Urinary bladder (tissue), 3 donors: ENCODE measurements at regions not wholly inside any gene's neighbourhood (a gene's known extent, or its start where the extent isn't known, plus 50 kb on each side); places are given as distances from the start of the nearest gene placed in this dataset.

Experiments
- DNase-seq: peaks from one replicate; pipeline ENCODE4 v3.0.0-alpha.2; 2015; ENCODE audit errors: extremely low spot score
- H3K27ac ChIP-seq: one replicate; pipeline ENCODE4 v1.5.1; 2013; ENCODE audit warnings: low read depth, mild to moderate bottlenecking, moderate library complexity
- H3K36me3 ChIP-seq: one replicate; pipeline ENCODE4 v1.6.1; 2013; ENCODE audit warnings: mild to moderate bottlenecking, moderate library complexity; ENCODE audit not compliant: insufficient read depth
- H3K4me1 ChIP-seq: one replicate; pipeline ENCODE4 v1.6.1; 2013; ENCODE audit warnings: mild to moderate bottlenecking, moderate library complexity; ENCODE audit not compliant: insufficient read depth
- H3K4me3 ChIP-seq: one replicate; pipeline ENCODE4 v1.5.1; 2013; ENCODE audit warnings: low read depth, low read length
- WGBS: extraction: QIAGEN DNeasy Blood & Tissue Kit; methylation state at CpG from one replicate; pipeline ENCODE4 v1.1.7; 2013; 5-methylcytosine and 5-hydroxymethylcytosine counted together
- donor health status: healthy with polysubstance abuse.
- donor health status: healthy.

- no peak overlapping the region for H3K27ac ChIP-seq
- no peak overlapping the region for H3K4me3 ChIP-seq
- H3K4me1 ChIP-seq: peaks cover 3% of the 10 kb centered on the region
- no peaks in the 10 kb centered on the region for H3K36me3 ChIP-seq
- WGBS: 37% methylated on average over 19 of the region's 19 CpGs
- peak; percentile 81 for DNase-seq
Observed at GRCh38 chr22:48492366-48493320, 1335.0 kb downstream of the BRD1 start.

- Histone ChIP-seq H3K36me3 (no peaks in the 10 kb centered on the region), H3K4me1 (peaks cover 3% of the 10 kb centered on the region), H3K27ac (no peak overlapping the region), H3K4me3 (no peak overlapping the region)
- 63% methylated on average over 19 of the region's 19 CpGs for WGBS
- no peak for DNase-seq
Observed at GRCh38 chr22:48491451-48491941, 1336.2 kb downstream of the BRD1 start.

GRCh38 chr22:48490500-48491411, 1336.9 kb downstream of the BRD1 start:
- 10% methylated on average over 51 of the region's 51 CpGs for WGBS
- Histone ChIP-seq H3K4me3 (peak overlapping the region; percentile 23), H3K36me3 (no peaks in the 10 kb centered on the region), H3K4me1 (peaks cover 3% of the 10 kb centered on the region), H3K27ac (no peak overlapping the region)
- DNase-seq: no peak

GRCh38 chr22:48489551-48490499, 1337.8 kb downstream of the BRD1 start:
- Histone ChIP-seq H3K4me1 (peaks cover 3% of the 10 kb centered on the region), H3K36me3 (no peaks in the 10 kb centered on the region), H3K27ac (no peak overlapping the region), H3K4me3 (peak overlapping the region; percentile 23)
- under 1% methylated on average over 113 of the region's 113 CpGs for WGBS
- no peak for DNase-seq

- DNase-seq: no peak
- Histone ChIP-seq H3K36me3 (no peaks in the 10 kb centered on the region), H3K27ac (no peak overlapping the region), H3K4me1 (peaks cover 3% of the 10 kb centered on the region), H3K4me3 (peak overlapping the region; percentile 23)
- 10% methylated on average over 90 of the region's 90 CpGs for WGBS
Observed at GRCh38 chr22:48488611-48489511, 1338.8 kb downstream of the BRD1 start.

- no peak for DNase-seq
- H3K27ac ChIP-seq: no peak overlapping the region
- peaks cover 3% of the 10 kb centered on the region for H3K4me1 ChIP-seq
- no peaks in the 10 kb centered on the region for H3K36me3 ChIP-seq
- 32% methylated on average over 5 of the region's 5 CpGs for WGBS
- no peak overlapping the region for H3K4me3 ChIP-seq
Observed at GRCh38 chr22:48488149-48488551, 1339.5 kb downstream of the BRD1 start.

GRCh38 chr22:48486558-48486957, 1341.1 kb downstream of the BRD1 start:
- Histone ChIP-seq H3K4me3 (no peak overlapping the region), H3K36me3 (no peaks in the 10 kb centered on the region), H3K27ac (no peak overlapping the region), H3K4me1 (peaks cover 3% of the 10 kb centered on the region)
- WGBS: 92% methylated on average over 4 of the region's 4 CpGs
- DNase-seq: no peak

- WGBS: 73% methylated on average over 11 of the region's 11 CpGs
- peaks cover 3% of the 10 kb centered on the region for H3K4me1 ChIP-seq
- no peak for DNase-seq
Observed at GRCh38 chr22:48486134-48486532, 1341.5 kb downstream of the BRD1 start.

GRCh38 chr22:48485149-48486133, 1342.2 kb downstream of the BRD1 start:
- WGBS: 60% methylated on average over 22 of the region's 22 CpGs
- Histone ChIP-seq H3K4me1 (peaks cover 3% of the 10 kb centered on the region), H3K4me3 (no peak overlapping the region), H3K27ac (no peak overlapping the region), H3K36me3 (no peaks in the 10 kb centered on the region)
- DNase-seq: no peak

More at GRCh38 chr22:48486134-48486532, 1341.5 kb downstream of the BRD1 start:
- Histone ChIP-seq H3K4me3 (no peak overlapping the region), H3K27ac (no peak overlapping the region), H3K36me3 (no peaks in the 10 kb centered on the region)

GRCh38 chr22:48483764-48484528, 1343.7 kb downstream of the BRD1 start:
- H3K27ac ChIP-seq: no peak overlapping the region
- H3K4me3 ChIP-seq: no peak overlapping the region
- DNase-seq: no peak
- 65% methylated on average over 12 of the region's 12 CpGs for WGBS
- H3K36me3 ChIP-seq: no peaks in the 10 kb centered on the region
- H3K4me1 ChIP-seq: no peaks in the 10 kb centered on the region

GRCh38 chr22:48482771-48483170, 1344.9 kb downstream of the BRD1 start:
- WGBS: 78% methylated on average over 2 of the region's 2 CpGs
- DNase-seq: no peak
- Histone ChIP-seq H3K36me3 (no peaks in the 10 kb centered on the region), H3K27ac (no peak overlapping the region), H3K4me1 (no peaks in the 10 kb centered on the region), H3K4me3 (no peak overlapping the region)
